ENCODE measurements at regions not wholly inside any gene's neighbourhood (a gene's known extent, or its start where the extent isn't known, plus 50 kb on each side); places are given as distances from the start of the nearest gene placed in this dataset.

- no peak for DNase-seq
Observed at GRCh38 chr20:52817511-52817910, 154.6 kb upstream of the TSHZ2 start.

- DNase-seq = no peak
Observed at GRCh38 chr20:52814371-52814770, 157.8 kb upstream of the TSHZ2 start.

- no peak for DNase-seq
Observed at GRCh38 chr20:52812231-52812847, 159.8 kb upstream of the TSHZ2 start.

GRCh38 chr20:52809003-52809402 lies 163.2 kb upstream of the TSHZ2 start:
- DNase-seq = no peak

GRCh38 chr20:52806918-52807317 lies 165.2 kb upstream of the TSHZ2 start:
- DNase-seq = no peak

- no peak for DNase-seq
Observed at GRCh38 chr20:52805843-52806242, 166.3 kb upstream of the TSHZ2 start.

GRCh38 chr20:52805296-52805571 lies 166.9 kb upstream of the TSHZ2 start:
- DNase-seq = no peak

GRCh38 chr20:52804497-52805295 lies 167.5 kb upstream of the TSHZ2 start:
- DNase-seq = no peak

GRCh38 chr20:52801628-52802006 lies 170.5 kb upstream of the TSHZ2 start:
- DNase-seq = no peak

GRCh38 chr20:52800734-52801627 lies 171.2 kb upstream of the TSHZ2 start:
- DNase-seq = no peak

- no peak for DNase-seq
Observed at GRCh38 chr20:52799130-52799529, 173.0 kb upstream of the TSHZ2 start.

- no peak for DNase-seq
Observed at GRCh38 chr20:52798124-52798523, 174.0 kb upstream of the TSHZ2 start.

- no peak for DNase-seq
Observed at GRCh38 chr20:52794853-52795252, 177.3 kb upstream of the TSHZ2 start.

GRCh38 chr20:52793339-52793963 lies 178.7 kb upstream of the TSHZ2 start:
- DNase-seq = no peak

GRCh38 chr20:52791091-52791490 lies 181.1 kb upstream of the TSHZ2 start:
- DNase-seq = no peak

- DNase-seq = no peak
Observed at GRCh38 chr20:52789716-52790115, 182.4 kb upstream of the TSHZ2 start.

GRCh38 chr20:52787962-52788361 lies 184.2 kb upstream of the TSHZ2 start:
- DNase-seq = no peak

- no peak for DNase-seq
Observed at GRCh38 chr20:52787216-52787615, 184.9 kb upstream of the TSHZ2 start.

GRCh38 chr20:52785679-52786078 lies 186.5 kb upstream of the TSHZ2 start:
- DNase-seq = no peak

GRCh38 chr20:52783769-52784168 lies 188.4 kb upstream of the TSHZ2 start:
- DNase-seq = no peak

- no peak for DNase-seq
Observed at GRCh38 chr20:52780462-52780861, 191.7 kb upstream of the TSHZ2 start.

- no peak for DNase-seq
Observed at GRCh38 chr20:52779125-52779524, 193.0 kb upstream of the TSHZ2 start.

- no peak for DNase-seq
Observed at GRCh38 chr20:52777171-52777570, 195.0 kb upstream of the TSHZ2 start.

GRCh38 chr20:52775786-52776185 lies 196.4 kb upstream of the TSHZ2 start:
- DNase-seq = no peak
